ENCODE measurements at regions not wholly inside any gene's neighbourhood (a gene's known extent, or its start where the extent isn't known, plus 50 kb on each side); places are given as distances from the start of the nearest gene placed in this dataset.
"Not testable (repeated sequence)": the region's sequence is repeated elsewhere in the genome, so short reads cannot be mapped to it uniquely, and the experiment has no call there.

- DNase-seq (no peak), ATAC-seq (replicated peaks) (no peak)
- Mint-ChIP-seq H3K27ac (no peak overlapping the region), H3K27me3 (peaks cover 17 to 18% of the 10 kb centered on the region in 2 donors), H3K9me3 (no peaks in the 10 kb centered on the region), H3K36me3 (ENCODE audit: insufficient read depth) (no peaks in the 10 kb centered on the region), H3K4me3 (no peak overlapping the region), H3K4me1 (ENCODE audit: low read depth in 2 of 2) (no peaks in the 10 kb centered on the region)
These were observed 96.5 kb upstream of the SLC25A48 start for GRCh38 chr5:135737701-135738563.

- H3K4me3 Mint-ChIP-seq; H3K36me3 Mint-ChIP-seq (ENCODE audit: insufficient read depth); H3K27ac Mint-ChIP-seq; H3K9me3 Mint-ChIP-seq; DNase-seq; ATAC-seq (replicated peaks); H3K4me1 Mint-ChIP-seq (ENCODE audit: low read depth in 2 of 2): not testable (repeated sequence)
- peaks cover 17 to 18% of the 10 kb centered on the region in 2 donors for H3K27me3 Mint-ChIP-seq
These were observed 97.5 kb upstream of the SLC25A48 start for GRCh38 chr5:135736952-135737351.

- no peak overlapping the region for H3K4me3 Mint-ChIP-seq
- H3K27ac Mint-ChIP-seq: no peak overlapping the region
- H3K9me3 Mint-ChIP-seq: no peaks in the 10 kb centered on the region
- DNase-seq: no peak
- H3K4me1 Mint-ChIP-seq (ENCODE audit: low read depth in 2 of 2): no peaks in the 10 kb centered on the region
- H3K36me3 Mint-ChIP-seq (ENCODE audit: insufficient read depth): no peaks in the 10 kb centered on the region
- H3K27me3 Mint-ChIP-seq: peaks cover 17 to 18% of the 10 kb centered on the region in 2 donors
- no peak for ATAC-seq (replicated peaks)
These were observed 98.6 kb upstream of the SLC25A48 start for GRCh38 chr5:135735831-135736230.

DNA sequence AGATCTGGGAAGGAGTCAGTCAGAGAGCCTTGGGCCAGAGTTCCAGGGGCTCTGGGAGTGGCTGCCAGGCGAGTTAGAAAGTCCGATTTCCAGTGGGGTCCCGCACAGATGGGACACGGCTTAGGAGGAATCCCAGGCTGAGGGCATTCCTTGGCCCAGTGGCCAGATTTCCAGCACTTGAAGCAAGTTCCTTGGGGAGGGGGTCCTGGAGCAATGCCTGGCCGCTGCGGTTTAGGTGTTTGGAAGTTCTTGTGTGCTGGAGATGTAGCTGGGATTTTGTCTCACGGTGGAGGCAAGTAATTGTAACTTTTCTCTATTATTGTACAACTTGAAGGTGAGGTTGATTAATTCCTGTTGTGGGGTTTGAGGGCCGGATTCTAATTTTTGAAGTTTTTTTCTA is 99.5 kb upstream of the SLC25A48 start:
- ATAC-seq (replicated peaks): not testable (repeated sequence)

DNA sequence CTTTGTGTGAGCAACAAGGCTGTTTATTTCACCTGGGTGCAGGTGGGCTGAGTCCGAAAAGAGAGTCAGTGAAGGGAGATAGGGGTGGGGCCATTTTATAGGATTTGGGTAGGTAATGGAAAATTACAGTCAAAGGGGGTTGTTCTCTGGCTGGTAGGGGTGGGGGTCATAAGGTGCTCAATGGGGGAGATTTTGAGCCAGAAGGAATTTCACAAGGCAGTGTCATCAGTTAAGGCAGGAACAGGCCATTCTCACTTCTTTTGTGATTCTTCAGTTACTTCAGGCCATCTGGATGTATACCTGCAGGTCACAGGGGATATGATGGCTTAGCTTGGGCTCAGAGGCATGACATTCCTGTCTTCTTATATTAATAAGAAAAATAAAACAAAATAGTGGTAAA is 103.4 kb upstream of the SLC25A48 start:
- not testable (repeated sequence) for H3K4me1 Mint-ChIP-seq (ENCODE audit: low read depth in 2 of 2); ATAC-seq (replicated peaks); DNase-seq; H3K27ac Mint-ChIP-seq; H3K9me3 Mint-ChIP-seq; H3K36me3 Mint-ChIP-seq (ENCODE audit: insufficient read depth); H3K4me3 Mint-ChIP-seq; H3K27me3 Mint-ChIP-seq

More for the DNA sequence above, 99.5 kb upstream of the SLC25A48 start:
- H3K4me1 Mint-ChIP-seq (ENCODE audit: low read depth in 2 of 2); H3K27ac Mint-ChIP-seq; H3K36me3 Mint-ChIP-seq (ENCODE audit: insufficient read depth); DNase-seq; H3K4me3 Mint-ChIP-seq; H3K9me3 Mint-ChIP-seq: not testable (repeated sequence)
- peaks cover 17 to 18% of the 10 kb centered on the region in 2 donors for H3K27me3 Mint-ChIP-seq

DNA sequence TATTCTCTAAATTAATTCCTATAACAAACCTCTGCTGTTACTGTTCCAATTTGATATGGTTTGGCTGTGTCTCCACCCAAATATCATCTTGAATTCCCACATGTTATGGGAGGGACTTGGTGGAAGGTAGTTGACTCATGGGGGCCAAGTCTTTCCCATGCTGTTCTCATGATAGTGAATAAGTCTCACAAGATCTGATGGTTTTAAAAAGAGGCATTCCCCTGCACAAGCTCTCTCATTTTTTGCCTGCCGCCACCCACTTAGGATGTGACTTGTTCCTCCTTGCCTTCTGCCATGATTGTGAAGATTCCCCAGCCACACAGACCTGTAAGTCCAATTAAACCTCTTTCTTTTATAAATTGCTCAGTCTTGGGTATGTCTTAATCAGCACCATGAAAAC is 104.3 kb upstream of the SLC25A48 start:
- H3K27me3 Mint-ChIP-seq; H3K27ac Mint-ChIP-seq; DNase-seq; H3K36me3 Mint-ChIP-seq (ENCODE audit: insufficient read depth); H3K4me1 Mint-ChIP-seq (ENCODE audit: low read depth in 2 of 2); H3K4me3 Mint-ChIP-seq; ATAC-seq (replicated peaks); H3K9me3 Mint-ChIP-seq: not testable (repeated sequence)

GRCh38 chr5:135729321-135729786 is 105.1 kb upstream of the SLC25A48 start:
- ATAC-seq (replicated peaks): no peak
- H3K9me3 Mint-ChIP-seq: no peaks in the 10 kb centered on the region
- H3K36me3 Mint-ChIP-seq (ENCODE audit: insufficient read depth): no peaks in the 10 kb centered on the region
- no peak overlapping the region for H3K27ac Mint-ChIP-seq
- H3K4me1 Mint-ChIP-seq (ENCODE audit: low read depth in 2 of 2): no peaks in the 10 kb centered on the region
- no peak overlapping the region for H3K4me3 Mint-ChIP-seq
- DNase-seq: no peak
- H3K27me3 Mint-ChIP-seq: peaks cover 0 to 7% of the 10 kb centered on the region in 2 donors

DNA sequence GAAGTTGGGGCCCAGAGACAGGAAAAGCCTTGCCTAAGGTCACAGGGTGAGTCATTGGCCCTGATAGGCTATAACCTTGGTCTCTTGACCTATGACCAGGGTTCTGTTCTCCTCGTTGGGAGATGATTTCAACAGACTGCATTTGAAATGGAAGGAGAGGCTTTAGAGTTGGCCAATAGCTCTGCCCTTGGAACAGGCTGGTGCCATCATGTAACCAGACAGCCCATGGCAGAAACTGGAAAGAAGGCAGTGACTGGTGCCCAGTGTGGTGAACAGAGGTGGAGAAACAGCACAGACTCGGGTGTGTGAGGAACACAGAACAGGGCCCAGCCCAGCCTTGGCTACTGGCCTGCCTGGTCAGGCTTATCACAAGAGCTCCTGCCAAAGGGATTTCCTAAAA is 109.8 kb upstream of the SLC25A48 start:
- DNase-seq (no peak), ATAC-seq (replicated peaks) (no peak)
- Mint-ChIP-seq H3K4me3 (no peak overlapping the region), H3K27ac (no peak overlapping the region), H3K9me3 (no peaks in the 10 kb centered on the region), H3K36me3 (ENCODE audit: insufficient read depth) (no peaks in the 10 kb centered on the region), H3K4me1 (ENCODE audit: low read depth in 2 of 2) (no peaks in the 10 kb centered on the region), H3K27me3 (peaks cover 8 to 22% of the 10 kb centered on the region in 2 donors)

DNA sequence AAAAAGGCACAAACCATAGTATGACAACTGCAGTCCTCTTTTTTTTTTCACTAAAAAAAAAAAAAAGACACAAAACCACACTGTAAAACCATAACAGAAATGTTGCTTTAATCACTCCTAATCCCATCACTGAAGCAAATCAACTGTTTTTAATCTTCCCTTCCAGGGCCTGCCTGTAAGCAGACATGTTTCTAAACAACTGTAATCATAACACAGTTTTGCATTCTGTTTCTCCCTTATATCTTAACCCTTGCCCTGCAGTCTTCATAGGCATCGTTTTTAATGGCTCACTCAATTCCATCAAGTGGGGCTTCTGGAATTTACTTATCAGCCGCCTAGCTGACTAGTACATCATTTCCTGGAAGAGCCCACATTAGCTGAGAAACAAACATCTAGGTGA is 111.0 kb upstream of the SLC25A48 start:
- Mint-ChIP-seq H3K27me3 (peaks cover 8 to 22% of the 10 kb centered on the region in 2 donors), H3K36me3 (ENCODE audit: insufficient read depth) (no peaks in the 10 kb centered on the region), H3K4me1 (ENCODE audit: low read depth in 2 of 2) (no peaks in the 10 kb centered on the region), H3K9me3 (no peaks in the 10 kb centered on the region), H3K4me3 (no peak overlapping the region), H3K27ac (no peak overlapping the region)
- ATAC-seq (replicated peaks): no peak
- no peak for DNase-seq

- peaks cover 8 to 22% of the 10 kb centered on the region in 2 donors for H3K27me3 Mint-ChIP-seq
- ATAC-seq (replicated peaks) (no peak), DNase-seq (no peak)
- H3K9me3 Mint-ChIP-seq: no peaks in the 10 kb centered on the region
- H3K4me1 Mint-ChIP-seq (ENCODE audit: low read depth in 2 of 2): no peaks in the 10 kb centered on the region
- no peak overlapping the region for H3K27ac Mint-ChIP-seq
- H3K36me3 Mint-ChIP-seq (ENCODE audit: insufficient read depth): no peaks in the 10 kb centered on the region
- no peak overlapping the region for H3K4me3 Mint-ChIP-seq
These were observed 112.8 kb upstream of the SLC25A48 start for GRCh38 chr5:135721548-135722090.

DNA sequence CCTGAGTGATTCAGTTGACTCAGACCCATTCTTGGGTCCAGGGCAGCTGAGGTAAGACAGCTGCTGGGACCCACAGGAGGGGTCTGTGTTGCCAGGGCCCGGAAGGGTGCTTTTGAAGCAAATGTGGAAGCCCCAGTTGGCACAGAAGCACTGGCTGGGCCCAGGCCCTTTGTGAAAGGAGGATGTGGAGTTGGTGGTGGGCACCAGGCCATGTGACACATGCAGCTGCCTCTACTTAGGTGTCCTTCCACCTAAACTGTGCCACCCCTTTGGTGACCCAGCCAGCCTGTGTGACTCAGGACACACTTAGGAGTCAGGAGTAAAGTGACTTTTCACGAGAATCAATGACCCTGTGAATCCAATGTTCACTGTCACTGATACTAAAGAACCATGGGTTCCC is 114.3 kb upstream of the SLC25A48 start:
- Mint-ChIP-seq H3K4me1 (ENCODE audit: low read depth in 2 of 2) (no peaks in the 10 kb centered on the region), H3K27me3 (peaks cover 8 to 22% of the 10 kb centered on the region in 2 donors), H3K36me3 (ENCODE audit: insufficient read depth) (no peaks in the 10 kb centered on the region), H3K9me3 (no peaks in the 10 kb centered on the region), H3K4me3 (no peak overlapping the region), H3K27ac (no peak overlapping the region)
- no peak for ATAC-seq (replicated peaks)
- no peak for DNase-seq

DNA sequence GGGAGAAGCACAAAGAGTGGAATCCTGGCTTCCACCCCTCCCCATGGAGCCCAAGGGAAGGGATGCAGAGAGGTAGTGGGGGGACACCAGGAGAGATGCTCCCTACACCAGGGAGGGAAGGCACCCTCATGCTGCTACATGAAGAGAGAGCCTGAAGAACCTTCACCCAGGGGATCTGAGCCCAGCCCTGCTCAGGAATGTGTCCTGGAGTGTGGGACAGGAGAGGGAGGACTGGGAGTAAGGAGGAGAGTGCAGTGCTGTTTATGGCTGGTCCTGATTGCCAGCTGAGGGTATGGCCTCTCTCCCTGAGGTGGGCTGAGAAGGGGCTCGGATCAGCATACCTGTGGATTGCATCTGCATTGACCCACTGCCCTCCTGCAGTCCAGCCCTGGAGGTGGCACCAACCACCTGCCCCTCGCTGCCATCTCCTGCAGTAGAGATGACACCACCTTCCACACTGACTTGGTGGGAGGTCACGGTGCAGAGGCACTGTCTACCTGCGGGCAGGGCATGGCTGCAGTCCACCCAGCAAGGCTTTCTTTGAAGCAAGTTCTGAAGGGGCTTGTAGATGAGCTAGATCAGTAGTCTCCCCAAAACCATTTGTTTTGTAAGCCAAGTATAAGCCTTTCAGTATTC is 114.9 kb upstream of the SLC25A48 start:
- Mint-ChIP-seq H3K4me1 (ENCODE audit: low read depth in 2 of 2) (no peaks in the 10 kb centered on the region), H3K27me3 (peaks cover 13 to 22% of the 10 kb centered on the region in 2 donors), H3K27ac (no peak overlapping the region), H3K36me3 (ENCODE audit: insufficient read depth) (no peaks in the 10 kb centered on the region), H3K4me3 (no peak overlapping the region), H3K9me3 (no peaks in the 10 kb centered on the region)
- DNase-seq (no peak), ATAC-seq (replicated peaks) (no peak)

DNA sequence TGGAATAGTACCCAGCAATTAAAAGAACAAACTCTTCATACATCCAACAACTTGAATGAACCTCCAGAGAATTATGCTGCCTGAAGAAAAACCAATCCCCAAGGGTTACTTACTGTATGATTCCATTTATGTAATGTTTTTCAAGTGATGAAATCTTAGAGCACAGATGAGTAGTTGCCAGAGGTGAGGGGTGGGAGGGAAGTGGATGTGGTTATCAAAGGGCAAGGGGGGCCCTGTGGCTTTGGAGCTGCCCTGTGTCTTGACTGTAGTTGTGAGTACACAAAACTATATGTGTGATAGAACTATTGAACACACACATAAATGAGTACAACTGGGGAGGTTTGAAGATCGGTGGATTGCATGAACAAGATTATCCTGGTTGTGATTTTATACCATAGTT is 115.8 kb upstream of the SLC25A48 start:
- Mint-ChIP-seq H3K4me3 (no peak overlapping the region), H3K27ac (no peak overlapping the region), H3K36me3 (ENCODE audit: insufficient read depth) (no peaks in the 10 kb centered on the region), H3K9me3 (no peaks in the 10 kb centered on the region), H3K27me3 (peaks cover 14 to 26% of the 10 kb centered on the region in 2 donors), H3K4me1 (ENCODE audit: low read depth in 2 of 2) (no peaks in the 10 kb centered on the region)
- ATAC-seq (replicated peaks) (no peak), DNase-seq (no peak)

- ATAC-seq (replicated peaks): no peak
- H3K36me3 Mint-ChIP-seq (ENCODE audit: insufficient read depth): no peaks in the 10 kb centered on the region
- peaks cover 14 to 26% of the 10 kb centered on the region in 2 donors for H3K27me3 Mint-ChIP-seq
- DNase-seq: no peak
- no peak overlapping the region for H3K4me3 Mint-ChIP-seq
- no peak overlapping the region for H3K27ac Mint-ChIP-seq
- no peaks in the 10 kb centered on the region for H3K4me1 Mint-ChIP-seq (ENCODE audit: low read depth in 2 of 2)
- no peaks in the 10 kb centered on the region for H3K9me3 Mint-ChIP-seq
These were observed 116.3 kb upstream of the SLC25A48 start for GRCh38 chr5:135718151-135718550.

Measured in effector memory CD8-positive, alpha-beta T cell (primary cell).